CD4-positive, alpha-beta T cell treated with Interferon alpha-2 for 1 hour (primary cell): ENCODE measurements at regions not wholly inside any gene's neighbourhood (a gene's known extent, or its start where the extent isn't known, plus 50 kb on each side); places are given as distances from the start of the nearest gene placed in this dataset.

Source experiments
- DNase-seq, 2 donors: peaks; one replicate each; pipeline ENCODE4 v3.0.0-alpha.2; 2020 to 2022

DNA sequence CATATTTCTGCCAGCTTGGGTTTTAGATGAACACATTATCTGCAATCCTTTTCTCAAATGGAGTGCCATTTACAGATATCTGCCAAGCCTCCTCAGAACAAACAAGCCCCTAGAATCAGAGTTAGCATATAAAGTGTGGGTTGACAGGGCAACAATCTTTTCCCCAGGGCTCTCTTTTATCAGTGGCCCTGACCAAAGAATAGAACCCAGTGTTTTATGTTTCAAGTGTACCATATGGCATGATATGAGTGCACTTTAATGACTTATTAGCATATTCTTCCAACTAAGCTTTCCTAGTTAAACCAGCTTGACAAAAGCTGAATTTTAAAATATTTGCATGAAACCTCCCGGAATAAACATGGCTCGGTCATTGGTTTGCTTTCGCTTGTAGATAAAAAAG, 57.3 kb downstream of the EVX1 start:
- DNase-seq: no peak

DNA sequence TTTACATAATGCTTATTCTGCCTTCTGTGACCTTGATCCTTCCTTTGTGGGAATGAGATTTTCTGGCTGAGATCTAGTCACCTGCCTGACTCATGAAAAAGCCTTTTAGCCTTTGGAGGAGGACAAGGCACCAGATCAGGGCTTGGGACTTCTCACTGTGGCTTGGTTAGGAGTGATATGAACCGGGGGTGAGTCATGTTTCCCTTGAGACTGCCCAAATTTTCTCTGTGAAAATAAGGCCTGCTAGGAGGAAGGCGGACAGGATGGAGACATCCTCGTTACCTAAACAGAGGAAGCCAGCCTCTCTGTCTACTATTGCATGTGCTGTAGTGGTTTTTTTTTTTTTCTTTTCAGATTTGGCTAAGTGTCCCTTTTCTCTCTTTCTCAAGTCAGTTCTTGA, 57.8 kb downstream of the EVX1 start:
- no peak for DNase-seq

DNA sequence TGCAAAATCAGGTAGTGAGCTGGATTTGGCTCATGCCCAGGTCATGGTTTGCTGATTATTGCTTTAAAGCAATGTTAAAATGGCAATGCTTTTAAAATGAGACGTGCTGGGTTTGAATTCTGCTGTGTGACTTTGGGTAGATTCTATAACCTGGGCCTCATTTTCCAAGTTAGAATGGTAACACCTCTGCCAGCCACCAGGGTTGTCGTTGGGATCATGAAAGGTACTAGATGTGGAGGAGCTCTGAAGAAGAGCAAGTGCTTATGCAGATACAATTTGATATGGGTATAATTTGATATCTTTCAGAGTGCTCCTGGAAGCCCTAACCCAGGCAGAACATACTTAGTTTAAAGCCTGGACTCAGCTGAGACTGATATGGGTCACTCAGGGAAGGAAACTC, 60.0 kb downstream of the EVX1 start:
- DNase-seq: no peak

DNA sequence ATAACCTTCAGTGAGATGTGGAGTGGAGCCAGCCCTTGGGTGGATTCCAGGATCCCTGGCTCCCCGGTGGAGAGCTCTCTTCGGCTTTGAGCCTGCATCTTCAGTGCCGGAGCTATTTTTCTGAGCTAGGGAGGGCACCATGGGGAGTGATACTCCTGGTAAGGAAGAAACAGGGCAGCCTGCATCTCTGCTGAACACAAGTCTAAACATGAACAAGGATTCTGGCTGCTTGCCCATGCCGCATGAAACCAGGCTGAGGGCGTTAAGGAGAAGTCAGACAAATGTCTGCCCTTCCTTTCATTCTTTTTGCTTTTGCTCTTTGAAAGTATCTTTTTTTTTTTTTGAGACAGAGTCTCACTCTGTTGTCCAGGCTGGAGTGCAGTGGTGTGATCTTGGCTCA, 60.4 kb downstream of the EVX1 start:
- DNase-seq: no peak

DNA sequence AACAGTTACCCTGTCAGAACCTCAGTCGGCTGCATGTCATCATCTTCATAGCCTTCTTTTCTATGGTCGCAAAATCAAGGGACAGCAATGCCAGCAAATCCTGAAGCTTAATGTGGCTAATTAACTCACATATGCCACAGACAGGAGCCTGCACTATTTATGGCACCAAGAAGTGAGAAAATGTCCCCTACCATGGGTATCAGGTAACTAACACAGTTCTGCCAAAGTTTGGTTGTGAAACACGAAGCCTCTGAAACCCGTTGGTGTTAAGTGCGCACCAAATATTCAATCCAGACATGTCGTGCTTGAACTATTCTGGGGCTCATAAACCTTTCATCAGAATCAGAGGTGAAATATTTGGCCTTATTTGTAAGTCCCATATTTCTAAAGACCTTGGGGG, 63.3 kb downstream of the EVX1 start:
- no peak for DNase-seq

DNA sequence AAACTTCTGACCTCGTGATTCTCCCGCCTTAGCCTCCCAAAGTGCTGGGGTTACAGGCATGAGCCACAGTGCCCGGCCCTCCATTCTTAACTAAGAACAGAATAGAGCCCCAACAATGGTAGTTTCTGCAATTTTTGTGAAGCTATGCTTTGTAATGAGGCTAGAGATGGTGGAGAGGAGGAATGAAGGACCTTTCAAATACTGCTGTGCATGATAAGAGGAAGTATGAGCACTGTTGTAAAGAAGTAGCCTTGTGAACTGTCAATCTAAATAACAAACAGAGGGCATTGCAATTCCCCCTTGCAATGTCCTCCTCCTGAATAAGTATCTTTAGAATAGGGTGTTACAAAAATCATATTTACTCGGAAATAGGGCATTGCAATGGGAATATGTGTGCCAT, 70.2 kb downstream of the EVX1 start:
- DNase-seq: no peak

DNA sequence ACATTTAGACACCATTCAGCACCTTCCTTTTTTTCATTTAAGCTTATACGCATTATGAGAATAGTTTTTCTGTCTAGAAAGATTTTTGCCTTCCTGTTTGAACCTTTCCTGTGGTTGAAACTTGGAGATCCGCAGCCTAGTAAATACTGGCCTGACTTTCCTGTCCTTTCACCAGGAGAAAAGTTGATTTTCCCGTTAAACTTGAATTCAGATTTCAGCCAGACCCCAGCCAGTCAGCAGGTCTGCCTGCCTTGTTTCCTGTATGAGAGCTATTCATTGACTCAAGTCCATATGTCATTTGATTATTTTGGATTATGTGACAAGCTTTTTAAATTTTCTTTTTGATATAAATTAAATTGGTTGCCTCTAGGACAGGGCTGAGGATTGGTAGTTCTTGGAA, 71.5 kb downstream of the EVX1 start:
- no peak for DNase-seq

DNA sequence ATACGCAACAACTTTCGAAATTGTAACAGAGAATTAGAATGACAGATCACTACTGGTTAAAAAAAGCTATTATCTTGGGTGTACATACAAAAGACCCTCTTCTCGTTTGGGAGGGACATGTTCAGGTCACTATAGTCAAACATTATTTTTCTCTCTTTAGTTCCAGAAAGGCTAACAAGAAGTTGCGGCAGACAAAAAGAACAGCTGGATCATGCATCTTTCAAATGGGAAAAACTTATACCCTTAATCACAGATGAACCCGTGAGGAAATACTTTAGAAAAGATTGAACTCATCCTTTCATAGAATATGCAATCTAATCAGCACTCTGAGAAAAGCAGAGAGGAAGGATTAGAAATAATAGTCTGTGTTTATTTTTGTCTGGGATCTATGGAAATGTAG, 72.5 kb downstream of the EVX1 start:
- DNase-seq: no peak

DNA sequence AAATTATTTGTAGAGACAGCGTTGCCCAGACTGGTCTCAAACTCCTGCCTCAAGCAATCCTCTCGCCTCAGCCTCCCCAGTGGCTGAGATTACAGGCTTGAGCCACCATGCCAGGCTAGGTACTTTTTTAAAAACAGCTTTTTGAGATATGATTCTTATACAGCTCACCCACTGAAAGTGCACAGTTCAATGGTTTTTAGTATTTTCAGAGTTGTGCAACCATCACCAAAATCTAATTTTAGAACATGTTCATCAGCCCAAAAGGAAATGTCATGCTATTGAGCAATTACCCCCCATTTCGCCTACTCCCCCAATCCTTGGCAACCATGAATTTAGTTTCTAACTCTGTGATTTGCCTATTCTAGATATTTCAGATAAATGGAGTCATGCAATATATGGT, 73.7 kb downstream of the EVX1 start:
- DNase-seq: no peak

DNA sequence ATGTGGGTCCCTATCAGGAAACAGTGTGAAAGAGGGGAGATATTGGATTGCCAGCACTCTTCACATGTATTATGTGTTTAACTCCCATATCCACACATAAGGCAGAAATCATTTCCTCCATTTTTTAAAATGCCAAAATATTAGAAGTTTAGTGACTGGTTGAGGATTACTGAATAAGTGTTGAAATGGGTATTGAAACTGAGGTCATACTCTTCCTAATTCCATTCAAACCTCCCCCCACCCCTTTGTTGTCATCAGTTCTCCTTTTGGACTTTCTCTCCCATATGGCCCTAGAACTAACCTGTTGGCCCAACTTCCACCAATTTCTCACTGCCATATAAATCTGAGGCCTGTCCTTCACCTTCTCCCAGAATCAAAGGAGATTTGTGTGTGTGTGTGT, 81.6 kb downstream of the EVX1 start:
- DNase-seq: no peak

DNA sequence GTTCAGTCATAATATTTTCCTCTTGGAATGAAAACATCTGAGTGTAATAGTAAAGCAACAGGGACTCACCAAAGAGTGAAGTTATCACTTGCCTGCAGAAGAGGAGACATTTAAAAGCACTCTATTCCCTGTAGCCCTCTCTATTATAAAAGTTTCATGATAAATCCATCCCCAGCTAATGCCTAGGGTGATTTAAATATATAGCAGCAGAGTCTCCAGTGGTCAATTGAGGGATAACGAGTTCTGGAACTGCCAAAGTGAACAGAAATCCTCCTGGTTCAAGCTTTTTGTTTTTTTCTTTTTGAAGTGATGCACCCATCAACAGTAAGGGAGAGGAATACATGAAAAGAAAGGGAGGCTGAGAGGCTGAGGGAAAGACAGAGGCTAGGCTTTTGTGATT, 87.3 kb downstream of the EVX1 start:
- no peak for DNase-seq

DNA sequence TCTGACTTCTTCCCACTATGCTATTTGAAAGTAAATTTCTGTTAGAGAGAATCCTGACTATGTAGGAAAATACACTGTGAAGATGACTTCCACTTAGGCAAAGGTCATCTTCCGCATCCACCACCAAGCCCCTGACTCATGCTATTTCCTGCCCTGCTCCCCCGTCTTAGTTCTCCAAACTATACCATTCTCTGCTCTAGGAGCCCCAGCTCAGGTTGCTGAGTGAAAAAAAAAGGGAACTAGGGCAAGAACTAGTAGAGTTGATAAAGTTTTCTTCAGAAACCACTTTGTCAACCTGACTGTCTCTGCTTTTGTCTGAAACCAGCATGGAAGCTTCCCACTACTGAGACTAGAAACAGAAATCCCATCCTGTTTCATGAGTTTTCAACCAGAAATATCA, 96.9 kb downstream of the EVX1 start:
- DNase-seq: peak; percentile 22 to 59

DNA sequence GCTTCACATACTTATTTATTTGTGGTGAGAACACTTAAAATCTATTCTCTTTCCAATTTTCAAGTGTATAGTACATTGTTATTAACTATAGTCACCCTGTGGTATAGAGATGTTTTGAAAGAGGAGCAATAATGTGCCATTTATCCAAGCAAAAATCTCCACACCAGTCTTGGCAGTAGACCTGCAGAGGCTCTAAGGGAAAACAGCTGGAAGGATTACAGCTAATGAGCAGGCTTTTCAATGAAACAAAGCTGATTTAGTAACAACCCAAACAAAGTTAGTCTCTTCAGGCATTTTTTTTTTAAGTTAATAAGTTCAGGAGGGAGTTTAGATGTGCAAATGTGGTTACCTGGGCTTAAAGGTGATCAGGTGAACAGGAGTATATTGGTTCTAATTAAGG, 101.9 kb downstream of the EVX1 start:
- no peak for DNase-seq

DNA sequence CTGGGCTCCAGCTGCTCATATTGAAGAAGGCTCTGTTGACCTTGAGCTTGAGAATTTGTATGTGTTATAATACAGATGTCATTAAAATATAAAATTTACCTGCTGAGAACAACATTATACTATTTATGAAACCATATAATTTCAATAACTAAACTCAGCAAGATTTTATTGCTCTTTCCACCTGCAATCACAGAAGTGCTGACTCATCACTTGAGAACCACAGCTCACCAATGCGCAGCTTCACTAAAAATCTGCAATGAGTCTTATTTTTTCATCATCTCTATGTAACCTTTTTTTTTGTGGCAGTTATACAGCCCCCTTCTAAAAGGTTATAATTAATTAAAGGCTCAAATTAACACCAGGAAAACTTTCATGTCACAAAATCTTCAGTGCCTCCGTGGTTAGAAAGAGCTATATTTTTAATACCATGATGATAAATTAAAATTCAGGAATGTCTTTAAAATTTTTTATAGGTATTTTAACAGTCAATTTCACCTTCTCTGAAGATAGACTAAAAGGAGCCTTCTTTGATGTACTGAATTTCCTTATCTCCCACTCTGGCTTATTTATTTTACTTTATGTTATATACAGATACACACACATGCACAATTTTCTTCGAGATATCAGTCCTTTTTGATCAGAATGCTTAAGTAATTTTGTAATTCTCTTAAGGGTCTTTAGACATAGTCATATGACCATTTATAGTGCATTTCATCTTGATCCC, 102.7 kb downstream of the EVX1 start:
- DNase-seq: no peak

DNA sequence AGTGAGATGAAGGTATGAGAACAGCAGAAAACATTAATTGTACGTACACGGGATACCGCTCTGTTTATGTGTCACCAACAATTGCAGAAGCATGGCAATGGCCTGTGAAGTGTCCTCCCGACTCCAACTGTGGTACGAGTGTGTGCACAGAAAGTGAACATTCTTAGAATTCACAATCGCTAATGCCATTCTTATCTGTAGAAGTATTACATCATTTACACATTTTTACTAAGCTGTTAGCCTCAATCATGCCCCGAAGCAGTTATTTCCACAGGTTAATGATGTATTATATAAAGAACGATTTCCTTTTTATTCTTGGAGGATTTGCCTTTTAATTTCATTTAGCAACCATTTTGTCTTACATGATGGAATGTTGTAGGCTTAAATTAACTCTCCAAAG, 103.4 kb downstream of the EVX1 start:
- DNase-seq: no peak

DNA sequence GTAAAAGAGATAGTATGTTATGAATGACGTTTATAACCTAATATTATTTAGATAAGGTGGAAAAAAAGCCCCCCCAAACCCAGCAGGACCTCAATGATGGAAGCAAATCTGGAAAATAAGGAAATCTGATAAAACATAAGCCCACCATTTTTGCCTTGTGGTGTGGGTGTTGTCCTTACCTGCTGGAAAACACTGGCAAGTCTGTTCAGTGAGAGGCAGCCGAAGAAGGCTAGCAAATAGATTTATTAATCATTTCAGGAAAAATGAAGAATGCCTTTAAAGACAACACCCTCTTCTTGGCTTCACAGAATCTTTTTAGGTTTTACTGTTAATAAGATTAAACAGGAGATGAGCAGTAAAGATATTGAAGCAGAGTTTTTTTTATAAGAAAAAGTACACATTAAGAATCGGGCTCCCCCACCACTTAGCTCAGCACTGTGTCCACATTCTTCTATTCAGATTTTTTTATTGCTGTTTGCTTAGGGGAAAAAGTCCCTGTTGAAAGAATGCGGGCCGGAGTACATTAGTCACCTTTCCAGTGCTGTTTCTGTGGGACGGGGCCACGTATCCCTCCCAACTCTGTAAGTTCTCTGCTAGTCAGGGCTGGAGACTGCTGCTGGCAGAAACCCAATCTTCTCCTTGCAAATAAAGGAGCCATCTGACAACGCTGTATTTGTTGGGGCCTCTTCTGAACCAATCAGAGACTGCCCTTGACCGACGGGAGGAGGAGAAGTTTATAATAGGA, 104.1 kb downstream of the EVX1 start:
- DNase-seq: no peak

DNA sequence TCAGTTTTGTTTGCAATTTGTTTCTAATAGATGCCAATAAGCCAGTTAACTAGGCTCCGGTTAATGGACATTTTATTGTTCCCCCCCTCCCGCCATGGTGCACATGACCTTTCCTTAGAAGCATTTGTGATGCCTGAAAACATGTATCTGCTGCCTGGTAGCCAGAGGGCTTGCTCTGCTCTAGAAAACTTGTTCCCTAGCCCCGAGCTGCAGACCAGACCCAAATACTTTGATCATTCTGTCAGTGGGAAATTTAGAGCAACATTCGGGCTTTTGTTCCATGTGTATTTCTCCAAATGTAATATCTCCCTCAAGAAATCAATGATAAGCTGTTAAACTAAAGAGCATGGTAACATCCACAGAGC, 104.7 kb downstream of the EVX1 start:
- no peak for DNase-seq

DNA sequence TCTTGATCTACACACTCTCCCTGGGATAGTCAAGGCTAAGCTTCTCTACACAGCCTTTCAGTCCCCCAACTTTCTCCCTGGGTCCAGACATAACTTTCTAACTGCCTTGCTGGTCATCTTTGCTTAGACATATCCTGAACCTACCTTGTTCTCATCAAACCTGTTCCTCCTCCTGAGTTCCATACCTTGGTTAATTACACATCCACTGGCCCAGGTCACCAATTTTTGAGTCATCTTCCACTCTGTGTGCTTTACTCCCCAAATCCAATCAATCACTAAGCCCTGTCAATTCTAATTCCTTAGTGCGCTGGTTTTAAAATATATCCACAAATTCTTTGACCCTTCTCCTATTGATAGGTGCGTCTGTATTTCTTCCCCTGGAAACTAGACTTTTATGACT, 107.0 kb downstream of the EVX1 start:
- no peak for DNase-seq

DNA sequence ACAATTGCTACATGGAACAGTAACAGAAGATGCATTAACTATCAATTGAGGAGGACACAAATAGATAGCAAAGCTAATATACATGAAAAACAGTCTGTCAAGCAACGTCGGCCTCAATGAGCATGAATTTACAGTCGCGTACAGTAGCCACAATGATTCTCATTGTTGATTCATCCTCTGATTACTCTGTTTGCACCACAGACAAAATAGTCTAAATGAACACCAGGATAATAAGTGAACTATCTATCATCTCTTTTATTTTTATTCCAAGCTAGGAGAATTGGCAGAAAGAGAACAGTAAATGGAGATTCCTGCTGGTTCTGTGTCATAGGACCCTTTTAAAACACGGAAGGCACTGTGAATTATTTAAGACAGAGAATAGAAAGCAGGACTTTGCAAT, 108.5 kb downstream of the EVX1 start:
- no peak for DNase-seq

DNA sequence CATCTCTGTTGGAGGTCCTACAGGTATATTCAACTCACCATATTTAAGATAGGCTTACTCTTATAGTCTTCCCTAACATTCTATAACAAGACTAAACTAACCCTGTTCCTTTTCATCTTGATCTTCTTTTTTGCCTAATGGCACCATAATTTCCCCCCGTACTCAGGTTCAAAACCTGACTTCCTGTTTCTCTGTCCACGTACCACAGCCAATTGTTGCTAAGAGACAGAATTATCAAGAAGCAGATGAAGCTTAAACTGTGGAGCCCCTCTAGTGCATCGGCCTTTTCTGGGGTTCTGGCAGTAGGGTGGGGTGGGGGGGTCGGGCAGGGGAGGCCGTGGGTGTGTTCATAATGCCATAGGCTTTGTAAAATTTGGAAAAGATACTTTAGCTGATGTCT, 109.2 kb downstream of the EVX1 start:
- DNase-seq: no peak

DNA sequence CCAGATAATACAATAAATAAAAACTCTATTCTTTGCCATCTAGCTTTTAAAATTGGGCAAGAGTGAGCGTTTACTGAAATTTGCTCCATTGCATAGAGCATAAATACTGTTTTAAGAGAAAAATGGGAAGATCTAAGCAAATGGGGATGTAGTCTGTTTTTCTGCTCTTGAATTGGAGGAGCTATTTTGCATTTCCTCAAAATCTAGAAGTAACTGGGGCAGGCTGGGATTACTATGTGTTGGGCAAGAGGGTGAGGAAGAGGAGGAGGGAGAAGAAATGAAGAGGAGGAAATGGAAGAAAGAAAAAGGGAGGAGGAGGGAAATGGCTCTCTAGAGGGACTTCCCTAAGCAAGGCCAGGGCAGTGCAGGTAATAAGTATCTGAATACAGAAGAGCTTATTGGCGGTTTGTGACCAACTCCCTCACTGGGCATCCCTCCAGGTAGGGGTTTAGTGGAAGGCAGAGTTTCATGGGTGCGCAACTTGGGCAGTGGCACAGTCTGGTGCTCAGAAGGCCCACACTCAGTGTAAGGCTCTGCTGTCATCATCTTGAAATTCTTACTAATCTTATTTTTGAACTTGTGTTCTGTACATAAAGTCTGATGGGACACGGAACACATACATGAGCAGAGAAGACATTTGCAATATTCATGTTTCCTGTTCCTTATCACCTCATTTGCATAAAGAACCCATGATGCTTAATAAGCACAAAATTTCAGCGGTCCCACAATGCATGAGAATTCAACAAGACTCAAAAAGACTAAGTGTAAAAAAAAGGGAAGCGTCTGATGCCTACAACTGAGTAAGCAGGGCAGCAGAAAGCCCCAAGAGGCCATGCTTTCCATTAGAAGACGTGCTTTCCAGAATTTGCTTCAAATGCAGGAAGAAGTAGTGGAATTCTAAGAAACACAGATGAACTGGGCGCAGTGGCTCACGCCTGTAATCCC, 116.9 kb downstream of the EVX1 start:
- no peak for DNase-seq

DNA sequence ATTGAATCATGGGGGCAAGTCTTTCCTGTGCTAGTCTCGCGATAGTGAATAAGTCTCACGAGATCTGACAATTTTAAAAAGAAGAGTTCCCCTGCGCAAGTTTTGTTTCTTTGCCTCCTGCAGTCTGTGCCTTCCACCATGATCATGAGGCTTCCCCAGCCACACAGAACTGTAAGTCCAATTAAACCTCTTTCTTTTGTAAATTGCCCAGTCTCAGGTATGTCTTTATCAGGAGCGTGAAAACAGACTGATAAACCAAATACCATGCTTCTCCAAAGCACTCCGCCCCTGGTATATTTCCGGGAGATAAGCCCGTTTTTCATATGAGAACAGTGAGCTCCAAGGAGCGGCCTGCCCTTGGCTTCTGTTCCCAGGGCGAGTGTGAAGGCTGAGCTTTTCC, 118.9 kb downstream of the EVX1 start:
- no peak for DNase-seq

DNA sequence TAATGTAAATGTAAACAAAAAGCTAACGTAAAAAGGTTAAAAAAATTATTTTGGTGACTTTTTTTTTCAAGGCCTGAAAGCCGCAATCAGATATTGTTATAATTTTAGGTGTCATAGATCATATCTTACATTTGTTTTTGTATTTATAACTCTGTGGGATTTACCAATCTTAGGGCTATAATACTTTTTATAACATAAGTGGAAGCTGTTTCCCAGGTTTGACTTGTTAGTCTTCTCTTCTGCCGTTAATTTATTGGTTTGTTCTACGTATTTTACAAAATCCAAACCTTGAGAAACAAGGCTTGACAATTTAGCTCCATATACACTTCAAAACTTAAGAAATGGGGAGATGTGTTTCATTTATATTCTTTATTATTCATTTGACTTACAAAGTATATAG, 119.4 kb downstream of the EVX1 start:
- DNase-seq: no peak

DNA sequence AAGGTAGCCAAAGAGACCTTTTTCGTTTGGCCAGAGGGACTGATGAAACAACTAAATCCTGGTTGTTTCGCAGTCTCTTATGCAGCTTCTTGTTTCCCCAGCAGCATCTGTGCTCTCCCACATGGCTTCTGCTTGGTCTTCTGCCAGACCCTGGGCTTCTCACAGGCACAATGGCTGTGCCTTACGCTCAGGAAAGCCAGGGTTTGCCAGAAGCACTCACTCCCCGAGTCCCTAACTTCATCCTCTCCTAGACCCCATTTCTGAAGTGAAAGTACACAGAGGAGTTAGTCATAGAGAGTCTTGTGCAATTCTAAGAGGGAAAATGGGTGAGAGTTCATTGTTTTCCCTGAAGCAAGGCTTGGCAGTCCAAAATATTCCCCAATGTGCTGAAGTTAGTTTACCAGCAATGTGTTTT, 121.7 kb downstream of the EVX1 start:
- DNase-seq: no peak
